ENCODE measurements at regions not wholly inside any gene's neighbourhood (a gene's known extent, or its start where the extent isn't known, plus 50 kb on each side); places are given as distances from the start of the nearest gene placed in this dataset.

DNA sequence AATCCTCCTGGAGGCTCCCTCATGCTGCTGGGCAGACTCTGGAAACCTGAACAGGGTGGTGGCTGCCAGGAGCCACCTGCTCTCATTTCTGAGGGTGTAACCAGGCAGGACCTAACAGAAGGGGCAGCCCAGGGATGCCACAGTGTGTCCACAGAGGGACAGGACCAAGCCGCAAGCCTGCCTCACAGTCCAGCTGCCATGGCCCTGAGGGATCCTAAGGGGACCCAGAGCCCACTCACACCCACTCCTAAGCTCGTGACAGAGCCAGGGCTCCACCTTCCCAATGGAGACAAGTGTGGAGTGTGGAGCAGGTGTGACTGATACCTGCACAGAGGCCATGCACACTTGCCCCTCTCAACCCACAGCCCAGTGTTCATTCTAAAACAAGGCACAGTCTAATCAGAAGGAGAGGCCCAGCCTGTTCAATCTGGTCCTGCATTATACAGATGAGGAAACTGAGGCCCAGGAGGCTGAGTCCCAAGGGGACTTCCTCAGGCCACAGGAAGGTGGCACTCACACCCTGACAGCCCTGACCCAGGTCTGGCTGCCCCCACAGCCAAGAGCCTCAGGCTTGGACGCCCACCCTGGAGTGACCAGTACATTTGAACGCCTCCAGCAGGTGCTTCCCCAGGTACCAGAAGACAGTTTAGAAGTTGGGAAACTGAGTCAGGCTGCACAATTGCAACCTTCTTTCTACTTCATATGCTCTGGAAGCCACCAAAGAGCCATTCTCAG, 220.1 kb downstream of the TUBA3C start:
- TF ChIP-seq, protein P1, sequence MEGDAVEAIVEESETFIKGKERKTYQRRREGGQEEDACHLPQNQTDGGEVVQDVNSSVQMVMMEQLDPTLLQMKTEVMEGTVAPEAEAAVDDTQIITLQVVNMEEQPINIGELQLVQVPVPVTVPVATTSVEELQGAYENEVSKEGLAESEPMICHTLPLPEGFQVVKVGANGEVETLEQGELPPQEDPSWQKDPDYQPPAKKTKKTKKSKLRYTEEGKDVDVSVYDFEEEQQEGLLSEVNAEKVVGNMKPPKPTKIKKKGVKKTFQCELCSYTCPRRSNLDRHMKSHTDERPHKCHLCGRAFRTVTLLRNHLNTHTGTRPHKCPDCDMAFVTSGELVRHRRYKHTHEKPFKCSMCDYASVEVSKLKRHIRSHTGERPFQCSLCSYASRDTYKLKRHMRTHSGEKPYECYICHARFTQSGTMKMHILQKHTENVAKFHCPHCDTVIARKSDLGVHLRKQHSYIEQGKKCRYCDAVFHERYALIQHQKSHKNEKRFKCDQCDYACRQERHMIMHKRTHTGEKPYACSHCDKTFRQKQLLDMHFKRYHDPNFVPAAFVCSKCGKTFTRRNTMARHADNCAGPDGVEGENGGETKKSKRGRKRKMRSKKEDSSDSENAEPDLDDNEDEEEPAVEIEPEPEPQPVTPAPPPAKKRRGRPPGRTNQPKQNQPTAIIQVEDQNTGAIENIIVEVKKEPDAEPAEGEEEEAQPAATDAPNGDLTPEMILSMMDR (IDR thresholded peaks at IDR 0.05; ENCODE audit: insufficient read depth, low read depth, low read length), result no peak
- no peak for DNase-seq (ENCODE audit: low read depth)
- no peak overlapping the region for H3K4me3 ChIP-seq (ENCODE audit: low read depth, low read length)

DNA sequence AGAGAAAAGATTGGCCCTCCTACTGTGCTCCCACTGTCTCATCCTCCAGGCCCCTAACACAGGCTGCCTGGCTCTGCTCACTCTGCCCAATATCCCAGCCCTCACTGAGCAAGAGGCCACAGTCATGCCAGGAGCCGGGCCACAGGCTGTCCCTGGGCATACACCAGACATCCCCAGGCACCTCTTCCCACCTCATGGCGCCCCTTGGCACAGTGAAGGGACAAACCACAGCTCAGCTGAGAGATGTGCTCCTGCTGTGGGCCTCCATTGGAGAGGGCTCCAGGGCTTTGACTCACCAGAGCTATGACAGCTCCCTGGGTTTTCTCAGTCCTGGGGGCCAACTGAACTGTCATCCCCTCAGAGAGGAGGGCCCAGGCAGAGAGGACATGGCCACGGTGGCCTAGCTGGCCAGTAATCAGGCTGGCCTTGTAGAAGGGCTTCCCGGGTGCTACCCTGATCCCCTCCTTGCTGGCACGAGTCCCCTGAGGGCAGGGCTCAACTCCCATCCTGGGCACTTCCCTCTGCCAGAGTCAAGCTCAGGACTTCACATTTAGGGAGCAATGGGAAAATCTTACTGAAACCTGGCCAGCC, 220.9 kb downstream of the TUBA3C start:
- no peak for DNase-seq (ENCODE audit: low read depth)
- TF ChIP-seq, protein P1 (IDR thresholded peaks at IDR 0.05; ENCODE audit: insufficient read depth, low read depth, low read length), result no peak
- H3K4me3 ChIP-seq (ENCODE audit: low read depth, low read length), result no peak overlapping the region

DNA sequence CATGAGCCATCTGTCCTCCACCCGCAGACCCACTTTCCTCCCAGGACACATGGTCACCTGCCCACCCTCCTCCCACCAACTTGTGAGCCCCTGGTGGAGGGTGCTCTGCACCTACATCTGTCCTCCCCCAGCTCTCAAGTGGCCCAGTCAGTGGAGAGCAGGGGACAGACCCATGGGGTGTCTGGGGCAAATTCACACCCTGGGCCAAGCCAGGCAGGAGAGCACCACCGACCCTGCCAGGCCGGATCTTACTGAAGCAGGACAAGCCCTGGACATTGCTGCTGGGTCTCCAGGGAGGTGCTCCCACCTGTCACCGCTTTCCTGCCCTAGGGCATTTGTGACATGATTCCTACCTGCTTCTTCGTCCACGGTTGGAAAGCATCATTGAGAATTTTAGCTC, 221.6 kb downstream of the TUBA3C start:
- DNase-seq (ENCODE audit: low read depth), result no peak
- no peak overlapping the region for H3K4me3 ChIP-seq (ENCODE audit: low read depth, low read length)
- TF ChIP-seq, protein P1 (IDR thresholded peaks at IDR 0.05; ENCODE audit: insufficient read depth, low read depth, low read length), result no peak

DNA sequence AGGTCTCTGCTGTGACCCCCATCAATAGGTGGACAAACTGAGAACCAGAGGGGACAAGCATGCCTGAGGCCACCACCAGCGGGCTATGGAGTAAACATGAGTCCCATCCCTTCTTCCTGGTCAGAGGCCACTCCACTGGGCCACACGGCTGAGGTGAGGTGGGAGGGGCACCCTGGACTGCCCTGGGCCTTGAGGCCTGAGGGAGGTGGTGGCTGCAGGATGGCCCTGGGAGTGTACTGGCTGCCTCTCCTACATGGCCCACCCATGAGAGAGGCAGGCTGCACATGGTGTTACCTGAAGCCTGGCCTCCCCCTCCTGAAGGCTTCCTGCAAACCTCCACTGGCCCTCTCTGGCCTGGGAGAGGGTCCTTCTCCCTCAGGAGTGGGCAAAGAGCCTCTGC, 222.4 kb downstream of the TUBA3C start:
- TF ChIP-seq, protein P1 (IDR thresholded peaks at IDR 0.05; ENCODE audit: insufficient read depth, low read depth, low read length), result no peak
- DNase-seq (ENCODE audit: low read depth), result no peak

DNA sequence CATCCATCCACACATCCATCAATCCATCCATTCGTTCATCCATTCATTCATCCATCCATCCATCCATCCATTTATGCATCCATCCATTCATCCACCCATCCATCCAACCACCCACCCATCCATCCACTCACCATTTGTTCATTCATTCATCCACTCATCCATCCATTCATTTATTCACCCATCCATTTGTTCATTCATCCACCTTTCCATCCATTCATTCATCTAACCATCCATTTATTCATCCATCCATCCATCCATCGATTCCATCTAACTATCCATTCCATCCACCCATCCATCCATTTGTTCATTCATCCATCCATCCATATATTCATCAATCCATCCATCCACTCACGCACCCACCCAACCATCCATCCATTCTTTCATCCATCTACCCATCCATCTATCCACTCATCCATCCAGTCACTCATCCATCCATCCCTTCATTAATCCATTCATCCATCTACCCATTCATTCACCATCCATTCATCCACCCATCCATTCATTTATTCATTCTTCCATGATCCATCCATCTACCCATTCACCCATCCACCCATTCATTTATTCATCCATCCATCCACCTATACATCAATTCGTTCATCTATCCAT, 225.0 kb downstream of the TUBA3C start:
- no peak for DNase-seq (ENCODE audit: low read depth)
- no peak overlapping the region for H3K4me3 ChIP-seq (ENCODE audit: low read depth, low read length)
- TF ChIP-seq, protein P1 (IDR thresholded peaks at IDR 0.05; ENCODE audit: insufficient read depth, low read depth, low read length), result no peak

More for the DNA sequence above, 222.4 kb downstream of the TUBA3C start:
- H3K4me3 ChIP-seq (ENCODE audit: low read depth, low read length), result no peak overlapping the region

DNA sequence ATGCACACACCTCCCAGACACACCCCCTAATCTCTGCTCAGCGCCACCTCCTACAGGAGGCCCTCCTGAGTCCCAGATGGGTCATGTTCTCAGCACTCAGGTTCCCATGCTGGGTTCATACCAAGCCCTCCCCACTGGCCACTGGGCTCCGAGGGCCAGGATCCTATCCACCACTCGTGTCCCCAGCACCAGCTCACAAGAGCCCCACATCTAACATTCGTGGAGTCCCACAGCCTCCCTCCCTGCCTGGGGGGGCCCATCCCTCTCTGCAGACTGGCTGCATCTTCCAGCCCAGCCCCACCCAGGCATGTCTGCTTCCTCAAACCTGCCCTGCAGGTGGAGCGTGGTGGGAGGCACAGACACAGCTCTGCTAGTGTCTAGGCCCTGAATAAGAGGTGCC, 227.4 kb downstream of the TUBA3C start:
- DNase-seq (ENCODE audit: low read depth), result no peak
- H3K4me3 ChIP-seq (ENCODE audit: low read depth, low read length), result no peak overlapping the region
- TF ChIP-seq, protein P1 (IDR thresholded peaks at IDR 0.05; ENCODE audit: insufficient read depth, low read depth, low read length), result no peak

Data from fibroblast of villous mesenchyme (primary cell).